ENCODE measurements at regions not wholly inside any gene's neighbourhood (a gene's known extent, or its start where the extent isn't known, plus 50 kb on each side); places are given as distances from the start of the nearest gene placed in this dataset.

DNA sequence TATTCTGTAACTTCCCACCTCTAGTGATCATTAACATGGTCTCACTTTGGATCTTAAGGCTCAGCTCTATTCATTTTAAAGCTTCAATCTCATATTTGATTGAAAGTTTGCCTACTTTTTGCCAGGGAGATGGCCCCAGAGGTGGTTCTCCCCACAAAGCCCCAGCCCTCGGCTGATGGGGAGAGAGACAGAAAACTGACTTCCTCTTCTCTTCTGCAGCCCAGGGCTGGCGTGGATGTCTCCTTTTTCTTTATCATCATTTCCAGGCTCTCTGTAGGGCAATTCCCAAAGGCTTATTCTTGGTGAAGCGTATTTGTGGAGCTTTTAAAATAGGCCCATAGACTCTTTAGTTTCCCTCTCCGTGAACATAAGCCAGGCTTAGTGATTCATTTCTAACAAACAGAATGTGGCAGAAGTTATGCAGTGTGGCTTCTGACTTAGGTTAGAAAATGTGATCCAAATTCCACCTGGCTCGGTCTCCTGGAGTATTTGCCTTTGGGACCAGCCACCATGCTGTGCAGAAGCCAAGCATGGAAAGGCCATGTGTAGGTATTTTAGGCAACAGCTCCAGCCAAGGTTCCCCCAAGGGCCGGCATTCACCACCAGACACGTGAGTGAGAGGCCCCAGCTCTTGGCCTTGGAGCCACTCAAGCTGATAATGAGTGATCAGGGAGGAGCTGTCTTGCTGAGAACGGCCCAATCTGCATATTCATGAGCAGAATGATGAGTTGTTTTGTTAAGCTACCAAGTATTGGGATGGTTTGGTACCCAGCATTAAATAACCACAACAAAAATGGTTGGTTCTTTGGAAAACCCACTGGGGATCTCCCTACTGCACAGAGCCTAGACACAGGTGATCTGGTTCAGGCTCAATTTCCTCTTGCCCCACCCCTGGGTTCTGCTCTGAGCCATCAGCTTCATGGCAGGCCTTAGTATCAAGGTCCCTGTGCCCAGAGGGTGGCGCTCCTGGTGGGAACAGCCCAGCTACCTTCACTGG lies 353.2 kb upstream of the PROK2 start:
- no peak for ATAC-seq

DNA sequence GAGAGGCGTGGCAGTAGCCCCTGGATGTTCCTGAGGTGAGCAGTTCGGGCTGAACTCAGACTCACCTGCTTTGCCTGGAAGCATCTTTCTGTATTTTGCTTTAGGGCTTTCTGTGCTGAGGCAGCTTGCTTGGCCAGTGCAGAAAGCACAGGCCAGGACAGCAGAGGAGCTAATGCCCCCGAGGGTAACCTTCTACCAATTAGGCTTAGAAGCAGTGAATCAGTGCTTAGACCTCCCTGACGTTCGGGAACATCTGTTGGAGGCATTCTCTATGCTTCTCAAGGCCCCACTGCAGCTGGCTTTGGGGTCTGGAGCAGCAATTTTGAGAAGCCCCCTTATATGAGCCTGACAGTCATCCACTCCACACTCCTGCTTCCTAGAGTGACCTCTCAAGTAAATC lies 350.7 kb upstream of the PROK2 start:
- H3K36me3 Mint-ChIP-seq (ENCODE audit: low read depth), result no peaks in the 10 kb centered on the region
- peaks cover 2% of the 10 kb centered on the region for H3K27me3 Mint-ChIP-seq (ENCODE audit: insufficient read depth, low read depth, poor library complexity)
- Histone ChIP-seq H3F3A (replicated peaks; ENCODE audit: low read depth) (no peaks in the 10 kb centered on the region), H4K20me1 (replicated peaks; ENCODE audit: insufficient read depth) (no peaks in the 10 kb centered on the region), H3K36me3 (ENCODE audit: insufficient read depth) (no peaks in the 10 kb centered on the region), H3K4me1 (ENCODE audit: insufficient read depth) (peaks cover 5% of the 10 kb centered on the region; the same call in 1 of the 2 replicates), H3K4me3 (no peak overlapping the region), H3K27ac (ENCODE audit: low read depth) (no peak overlapping the region), H3K27me3 (ENCODE audit: insufficient read depth) (no peaks in the 10 kb centered on the region), H3K4me2 (no peak overlapping the region), H3K9me2 (ENCODE audit: insufficient read depth) (0 out of 2 replicates have a peak, but pooled peaks cover 5% of the 10 kb centered on the region), H3K79me2 (replicated peaks; ENCODE audit: insufficient read depth) (no peaks in the 10 kb centered on the region), H2AFZ (no peak overlapping the region)
- DNase-seq (ENCODE audit: low spot score), result no peak
- H3K27ac Mint-ChIP-seq, result no peak overlapping the region
- peaks cover 12% of the 10 kb centered on the region for H3K4me1 Mint-ChIP-seq
- ATAC-seq, result no peak
- H3K9me3 Mint-ChIP-seq, result no peaks in the 10 kb centered on the region
- H3K4me3 Mint-ChIP-seq, result no peak overlapping the region
- TF ChIP-seq ZNF331 (CRISPR knock-in tag; IDR thresholded peaks at IDR 0.05; ENCODE audit: low read depth), result no peak
- TF ChIP-seq CREB1 (CRISPR knock-in tag; IDR thresholded peaks at IDR 0.05; ENCODE audit: low read depth), result no peak
- no peak for TF ChIP-seq STAT1 (IDR thresholded peaks at IDR 0.05; ENCODE audit: unreplicated experiment)
- TF ChIP-seq, protein P1, sequence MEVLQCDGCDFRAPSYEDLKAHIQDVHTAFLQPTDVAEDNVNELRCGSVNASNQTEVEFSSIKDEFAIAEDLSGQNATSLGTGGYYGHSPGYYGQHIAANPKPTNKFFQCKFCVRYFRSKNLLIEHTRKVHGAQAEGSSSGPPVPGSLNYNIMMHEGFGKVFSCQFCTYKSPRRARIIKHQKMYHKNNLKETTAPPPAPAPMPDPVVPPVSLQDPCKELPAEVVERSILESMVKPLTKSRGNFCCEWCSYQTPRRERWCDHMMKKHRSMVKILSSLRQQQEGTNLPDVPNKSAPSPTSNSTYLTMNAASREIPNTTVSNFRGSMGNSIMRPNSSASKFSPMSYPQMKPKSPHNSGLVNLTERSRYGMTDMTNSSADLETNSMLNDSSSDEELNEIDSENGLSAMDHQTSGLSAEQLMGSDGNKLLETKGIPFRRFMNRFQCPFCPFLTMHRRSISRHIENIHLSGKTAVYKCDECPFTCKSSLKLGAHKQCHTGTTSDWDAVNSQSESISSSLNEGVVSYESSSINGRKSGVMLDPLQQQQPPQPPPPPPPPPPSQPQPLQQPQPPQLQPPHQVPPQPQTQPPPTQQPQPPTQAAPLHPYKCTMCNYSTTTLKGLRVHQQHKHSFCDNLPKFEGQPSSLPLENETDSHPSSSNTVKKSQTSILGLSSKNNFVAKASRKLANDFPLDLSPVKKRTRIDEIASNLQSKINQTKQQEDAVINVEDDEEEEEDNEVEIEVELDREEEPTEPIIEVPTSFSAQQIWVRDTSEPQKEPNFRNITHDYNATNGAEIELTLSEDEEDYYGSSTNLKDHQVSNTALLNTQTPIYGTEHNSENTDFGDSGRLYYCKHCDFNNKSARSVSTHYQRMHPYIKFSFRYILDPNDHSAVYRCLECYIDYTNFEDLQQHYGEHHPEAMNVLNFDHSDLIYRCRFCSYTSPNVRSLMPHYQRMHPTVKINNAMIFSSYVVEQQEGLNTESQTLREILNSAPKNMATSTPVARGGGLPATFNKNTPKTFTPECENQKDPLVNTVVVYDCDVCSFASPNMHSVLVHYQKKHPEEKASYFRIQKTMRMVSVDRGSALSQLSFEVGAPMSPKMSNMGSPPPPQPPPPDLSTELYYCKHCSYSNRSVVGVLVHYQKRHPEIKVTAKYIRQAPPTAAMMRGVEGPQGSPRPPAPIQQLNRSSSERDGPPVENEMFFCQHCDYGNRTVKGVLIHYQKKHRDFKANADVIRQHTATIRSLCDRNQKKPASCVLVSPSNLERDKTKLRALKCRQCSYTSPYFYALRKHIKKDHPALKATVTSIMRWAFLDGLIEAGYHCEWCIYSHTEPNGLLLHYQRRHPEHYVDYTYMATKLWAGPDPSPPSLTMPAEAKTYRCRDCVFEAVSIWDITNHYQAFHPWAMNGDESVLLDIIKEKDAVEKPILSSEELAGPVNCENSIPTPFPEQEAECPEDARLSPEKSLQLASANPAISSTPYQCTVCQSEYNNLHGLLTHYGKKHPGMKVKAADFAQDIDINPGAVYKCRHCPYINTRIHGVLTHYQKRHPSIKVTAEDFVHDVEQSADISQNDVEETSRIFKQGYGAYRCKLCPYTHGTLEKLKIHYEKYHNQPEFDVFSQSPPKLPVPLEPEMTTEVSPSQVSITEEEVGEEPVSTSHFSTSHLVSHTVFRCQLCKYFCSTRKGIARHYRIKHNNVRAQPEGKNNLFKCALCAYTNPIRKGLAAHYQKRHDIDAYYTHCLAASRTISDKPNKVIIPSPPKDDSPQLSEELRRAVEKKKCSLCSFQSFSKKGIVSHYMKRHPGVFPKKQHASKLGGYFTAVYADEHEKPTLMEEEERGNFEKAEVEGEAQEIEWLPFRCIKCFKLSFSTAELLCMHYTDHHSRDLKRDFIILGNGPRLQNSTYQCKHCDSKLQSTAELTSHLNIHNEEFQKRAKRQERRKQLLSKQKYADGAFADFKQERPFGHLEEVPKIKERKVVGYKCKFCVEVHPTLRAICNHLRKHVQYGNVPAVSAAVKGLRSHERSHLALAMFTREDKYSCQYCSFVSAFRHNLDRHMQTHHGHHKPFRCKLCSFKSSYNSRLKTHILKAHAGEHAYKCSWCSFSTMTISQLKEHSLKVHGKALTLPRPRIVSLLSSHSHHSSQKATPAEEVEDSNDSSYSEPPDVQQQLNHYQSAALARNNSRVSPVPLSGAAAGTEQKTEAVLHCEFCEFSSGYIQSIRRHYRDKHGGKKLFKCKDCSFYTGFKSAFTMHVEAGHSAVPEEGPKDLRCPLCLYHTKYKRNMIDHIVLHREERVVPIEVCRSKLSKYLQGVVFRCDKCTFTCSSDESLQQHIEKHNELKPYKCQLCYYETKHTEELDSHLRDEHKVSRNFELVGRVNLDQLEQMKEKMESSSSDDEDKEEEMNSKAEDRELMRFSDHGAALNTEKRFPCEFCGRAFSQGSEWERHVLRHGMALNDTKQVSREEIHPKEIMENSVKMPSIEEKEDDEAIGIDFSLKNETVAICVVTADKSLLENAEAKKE (CRISPR knock-in tag; IDR thresholded peaks at IDR 0.05), result no peak
- TF ChIP-seq EZH2 (IDR thresholded peaks at IDR 0.05; ENCODE audit: low read depth, unreplicated experiment), result no peak

More for the DNA sequence above, 353.2 kb upstream of the PROK2 start:
- H4K20me1 ChIP-seq (replicated peaks; ENCODE audit: insufficient read depth), result no peaks in the 10 kb centered on the region
- no peaks in the 10 kb centered on the region for H3K27me3 ChIP-seq (ENCODE audit: insufficient read depth)
- H3K27ac ChIP-seq (ENCODE audit: low read depth), result no peak overlapping the region
- no peak for DNase-seq (ENCODE audit: low spot score)
- 0 out of 2 replicates have a peak, but pooled peaks cover 5% of the 10 kb centered on the region for H3K9me2 ChIP-seq (ENCODE audit: insufficient read depth)
- Mint-ChIP-seq H3K4me1 (peaks cover 12% of the 10 kb centered on the region), H3K36me3 (ENCODE audit: low read depth) (no peaks in the 10 kb centered on the region), H3K4me3 (no peak overlapping the region), H3K27ac (no peak overlapping the region), H3K9me3 (no peaks in the 10 kb centered on the region), H3K27me3 (ENCODE audit: insufficient read depth, low read depth, poor library complexity) (no peaks in the 10 kb centered on the region)
- H3K36me3 ChIP-seq (ENCODE audit: insufficient read depth), result no peaks in the 10 kb centered on the region
- H3F3A ChIP-seq (replicated peaks; ENCODE audit: low read depth), result no peaks in the 10 kb centered on the region
- TF ChIP-seq, protein P2, sequence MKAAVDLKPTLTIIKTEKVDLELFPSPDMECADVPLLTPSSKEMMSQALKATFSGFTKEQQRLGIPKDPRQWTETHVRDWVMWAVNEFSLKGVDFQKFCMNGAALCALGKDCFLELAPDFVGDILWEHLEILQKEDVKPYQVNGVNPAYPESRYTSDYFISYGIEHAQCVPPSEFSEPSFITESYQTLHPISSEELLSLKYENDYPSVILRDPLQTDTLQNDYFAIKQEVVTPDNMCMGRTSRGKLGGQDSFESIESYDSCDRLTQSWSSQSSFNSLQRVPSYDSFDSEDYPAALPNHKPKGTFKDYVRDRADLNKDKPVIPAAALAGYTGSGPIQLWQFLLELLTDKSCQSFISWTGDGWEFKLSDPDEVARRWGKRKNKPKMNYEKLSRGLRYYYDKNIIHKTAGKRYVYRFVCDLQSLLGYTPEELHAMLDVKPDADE (IDR thresholded peaks at IDR 0.05), result no peak
- TF ChIP-seq POLR2AphosphoS5 (IDR thresholded peaks at IDR 0.05; ENCODE audit: low read depth), result no peak
- TF ChIP-seq CTCF (conservative IDR thresholded peaks at IDR 0.05; ENCODE audit: low read depth in 2 of 2), result peak in 1 of 2 experiments; percentile 21; a peak in 1 of 4 replicates
- no peak for TF ChIP-seq EZH2 (IDR thresholded peaks at IDR 0.05; ENCODE audit: low read depth, unreplicated experiment)
- H3K4me3 ChIP-seq, result no peak overlapping the region
- H3K4me2 ChIP-seq, result no peak overlapping the region
- no peak overlapping the region for H2AFZ ChIP-seq
- H3K79me2 ChIP-seq (replicated peaks; ENCODE audit: insufficient read depth), result no peaks in the 10 kb centered on the region
- peaks cover 5% of the 10 kb centered on the region; the same call in 1 of the 2 replicates for H3K4me1 ChIP-seq (ENCODE audit: insufficient read depth)
